Epithelial cell of proximal tubule (primary cell): ENCODE measurements at regions not wholly inside any gene's neighbourhood (a gene's known extent, or its start where the extent isn't known, plus 50 kb on each side); places are given as distances from the start of the nearest gene placed in this dataset.
"Not testable (repeated sequence)": the region's sequence is repeated elsewhere in the genome, so short reads cannot be mapped to it uniquely, and the experiment has no call there.

Experiments
- DNase-seq: peaks from one replicate; pipeline ENCODE4 v3.0.0-alpha.2; 2011; ENCODE audit warnings: low read depth
- H3K4me3 ChIP-seq: 2 replicates; pipeline ENCODE4 v1.5.1; 2011; ENCODE audit warnings: low read depth, mild to moderate bottlenecking, low read length
- TF ChIP-seq, protein P1 (sequence below): conservative IDR thresholded peaks from 2 replicates; pipeline ENCODE4 v1.5.1; 2012; ENCODE audit warnings: low read depth, mild to moderate bottlenecking, low read length

DNA sequence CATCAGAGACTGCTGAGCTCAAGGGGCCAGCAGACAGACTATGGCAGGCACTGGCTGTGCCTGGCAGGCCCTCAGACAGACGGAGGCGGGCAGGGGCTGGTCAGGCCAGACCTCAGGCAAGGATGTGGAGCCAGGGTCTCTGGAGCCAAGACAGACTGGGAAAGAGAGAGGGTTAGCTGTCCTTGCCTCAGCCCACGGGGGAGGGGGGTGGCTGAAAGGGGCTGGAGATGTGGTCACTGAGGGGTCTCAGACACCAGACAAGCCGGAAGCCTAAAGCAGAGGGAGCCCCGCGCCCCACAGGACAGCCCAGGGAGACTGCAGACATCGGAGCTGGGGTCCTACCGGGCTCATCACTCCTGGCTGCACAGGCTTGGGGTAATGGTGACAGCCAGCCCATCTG, 141.2 kb upstream of the FOXD4L5 start:
- no peak for DNase-seq
- no peak overlapping the region for H3K4me3 ChIP-seq
- TF ChIP-seq, protein P1, sequence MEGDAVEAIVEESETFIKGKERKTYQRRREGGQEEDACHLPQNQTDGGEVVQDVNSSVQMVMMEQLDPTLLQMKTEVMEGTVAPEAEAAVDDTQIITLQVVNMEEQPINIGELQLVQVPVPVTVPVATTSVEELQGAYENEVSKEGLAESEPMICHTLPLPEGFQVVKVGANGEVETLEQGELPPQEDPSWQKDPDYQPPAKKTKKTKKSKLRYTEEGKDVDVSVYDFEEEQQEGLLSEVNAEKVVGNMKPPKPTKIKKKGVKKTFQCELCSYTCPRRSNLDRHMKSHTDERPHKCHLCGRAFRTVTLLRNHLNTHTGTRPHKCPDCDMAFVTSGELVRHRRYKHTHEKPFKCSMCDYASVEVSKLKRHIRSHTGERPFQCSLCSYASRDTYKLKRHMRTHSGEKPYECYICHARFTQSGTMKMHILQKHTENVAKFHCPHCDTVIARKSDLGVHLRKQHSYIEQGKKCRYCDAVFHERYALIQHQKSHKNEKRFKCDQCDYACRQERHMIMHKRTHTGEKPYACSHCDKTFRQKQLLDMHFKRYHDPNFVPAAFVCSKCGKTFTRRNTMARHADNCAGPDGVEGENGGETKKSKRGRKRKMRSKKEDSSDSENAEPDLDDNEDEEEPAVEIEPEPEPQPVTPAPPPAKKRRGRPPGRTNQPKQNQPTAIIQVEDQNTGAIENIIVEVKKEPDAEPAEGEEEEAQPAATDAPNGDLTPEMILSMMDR = no peak

- not testable (repeated sequence) for H3K4me3 ChIP-seq, DNase-seq
These were observed 140.2 kb upstream of the FOXD4L5 start for GRCh38 chr9:65425183-65425582.

- H3K4me3 ChIP-seq, DNase-seq: not testable (repeated sequence)
These were observed 139.5 kb upstream of the FOXD4L5 start for GRCh38 chr9:65424437-65424984.

DNA sequence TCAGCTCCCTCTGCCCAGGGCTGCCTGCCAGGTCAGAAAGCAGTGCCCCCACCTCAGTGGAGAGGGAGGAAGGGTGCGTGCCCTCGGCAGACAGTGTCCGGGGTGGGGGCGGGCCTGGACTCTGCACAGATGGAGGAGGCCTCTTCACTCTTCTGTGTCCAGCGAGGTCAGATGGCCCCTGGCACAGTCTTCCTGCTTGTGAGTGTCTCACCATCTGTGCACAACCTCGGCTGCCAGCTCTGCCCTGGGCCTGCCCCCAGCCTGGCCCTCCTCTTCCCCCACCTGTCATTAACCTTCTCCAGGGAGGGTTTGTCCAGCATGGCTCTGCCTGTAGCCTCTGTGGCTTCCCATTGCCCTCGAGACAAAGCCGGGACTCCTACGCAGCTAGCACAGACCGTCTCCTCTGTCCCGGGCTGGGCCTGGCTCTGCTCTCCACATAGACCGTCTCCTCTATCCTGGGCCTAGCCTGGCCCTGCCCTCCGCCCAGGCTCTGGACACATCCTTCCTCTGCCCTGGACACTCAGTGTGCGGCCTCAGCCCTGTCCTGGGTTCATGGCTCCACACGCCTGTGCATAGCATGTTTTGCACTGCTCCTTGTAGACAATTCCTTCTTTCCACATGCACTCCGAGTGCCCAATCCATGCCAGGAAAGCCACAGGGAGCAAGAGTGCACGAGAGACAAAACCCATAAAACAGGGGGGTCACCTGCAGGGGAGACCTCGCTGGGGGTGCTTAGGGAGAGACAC, 138.9 kb upstream of the FOXD4L5 start:
- not testable (repeated sequence) for H3K4me3 ChIP-seq, DNase-seq

DNA sequence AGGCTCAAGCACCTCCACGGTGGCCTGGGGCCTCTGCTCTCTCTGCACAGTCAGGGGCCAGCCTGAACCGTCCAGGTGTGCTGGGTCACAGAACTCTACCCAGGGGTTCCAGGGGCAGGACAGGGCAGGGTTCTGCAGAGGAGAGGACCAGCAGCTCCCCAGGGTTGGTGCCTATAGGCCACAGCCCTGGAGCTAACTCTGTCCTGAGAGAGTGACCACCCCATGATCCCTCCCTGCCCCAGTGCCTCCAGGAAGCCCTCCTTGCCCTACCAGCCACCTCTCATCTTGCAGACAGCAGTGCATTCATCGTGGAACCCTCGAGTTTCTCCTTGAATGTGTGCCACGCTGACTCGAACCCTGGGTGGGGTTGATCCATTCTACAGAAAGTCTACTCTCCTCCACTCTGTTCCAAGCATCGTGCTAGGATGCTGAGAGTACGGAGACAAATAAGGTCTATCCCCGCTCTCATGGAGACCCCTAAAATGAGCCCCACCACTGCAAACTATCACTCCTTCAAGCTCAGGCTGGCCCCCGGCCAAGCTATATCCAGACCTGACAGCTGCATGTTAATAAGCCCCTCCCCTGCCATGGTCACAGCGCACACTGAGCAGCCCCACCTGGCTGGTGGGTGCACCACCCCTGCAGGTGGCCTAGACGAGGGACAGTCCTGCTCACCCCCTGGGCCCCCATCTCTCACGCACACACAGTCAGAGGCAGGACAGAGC, 138.1 kb upstream of the FOXD4L5 start:
- H3K4me3 ChIP-seq, DNase-seq: not testable (repeated sequence)

GRCh38 chr9:65421486-65421885, 136.5 kb upstream of the FOXD4L5 start:
- DNase-seq, H3K4me3 ChIP-seq: not testable (repeated sequence)

GRCh38 chr9:65420771-65421170, 135.8 kb upstream of the FOXD4L5 start:
- DNase-seq = no peak
- TF ChIP-seq, protein P1 = no peak
- H3K4me3 ChIP-seq = no peak overlapping the region

DNA sequence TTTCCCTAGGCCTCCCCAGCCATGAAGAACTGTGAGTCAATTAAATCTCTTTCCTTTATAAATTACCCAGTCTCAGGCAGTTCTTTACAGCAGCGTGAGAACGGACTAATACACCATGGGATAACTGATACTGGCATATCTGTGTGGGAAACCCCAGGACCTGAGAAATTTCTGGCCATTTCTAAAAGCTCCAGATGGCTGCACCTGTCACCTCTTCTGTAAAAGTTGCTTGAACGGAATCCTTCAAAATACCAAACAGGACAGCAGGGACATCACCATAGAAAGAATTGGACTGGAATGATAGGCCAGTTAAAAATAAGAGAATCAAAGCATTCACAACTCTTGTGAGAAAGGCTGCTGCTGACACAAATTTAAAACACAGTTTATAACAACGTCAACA, 134.0 kb upstream of the FOXD4L5 start:
- not testable (repeated sequence) for H3K4me3 ChIP-seq, DNase-seq

- not testable (repeated sequence) for H3K4me3 ChIP-seq, DNase-seq
These were observed 131.9 kb upstream of the FOXD4L5 start for GRCh38 chr9:65416948-65417347.

DNA sequence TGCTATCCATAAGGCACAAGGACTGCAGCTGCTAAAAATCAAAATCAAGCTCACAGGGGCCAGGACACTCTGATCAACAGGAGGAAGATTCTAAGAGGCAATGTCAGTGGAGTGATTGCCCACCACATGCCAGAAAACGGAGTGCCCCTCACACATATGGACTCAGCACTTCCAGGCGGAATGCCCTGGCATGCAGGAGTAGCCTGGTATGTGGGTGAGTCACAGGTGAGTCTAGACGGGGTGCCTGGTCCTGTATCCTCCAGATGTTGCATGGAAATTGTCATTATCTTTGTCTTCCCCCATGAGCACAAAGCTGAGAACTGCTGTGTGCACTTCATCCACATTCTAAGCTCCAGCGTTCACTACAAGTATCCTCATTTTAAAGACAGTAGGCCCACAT, 129.2 kb upstream of the FOXD4L5 start:
- not testable (repeated sequence) for DNase-seq, H3K4me3 ChIP-seq

DNA sequence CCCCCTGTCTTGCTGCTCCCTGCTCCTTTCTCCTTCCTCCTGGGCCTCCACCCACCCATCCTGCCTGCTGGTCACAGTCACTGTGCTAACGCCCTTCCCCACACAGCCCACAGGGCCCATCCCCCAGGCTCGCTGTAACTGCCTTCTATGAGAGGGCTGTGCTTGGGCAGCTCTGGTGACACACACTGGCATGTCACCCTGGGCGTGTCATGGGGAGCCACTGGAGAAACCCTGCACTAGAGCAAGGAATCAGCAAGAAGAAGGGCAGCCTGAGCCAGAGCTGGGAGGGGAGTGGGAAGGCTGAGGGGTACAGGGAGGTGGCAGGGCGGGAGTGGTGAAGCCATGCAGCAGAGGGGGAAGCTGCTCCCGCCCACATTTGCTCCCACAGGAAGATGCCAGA, 128.4 kb upstream of the FOXD4L5 start:
- not testable (repeated sequence) for H3K4me3 ChIP-seq, DNase-seq

- no peak overlapping the region for H3K4me3 ChIP-seq
- TF ChIP-seq, protein P1 = no peak
- DNase-seq = no peak
These were observed 126.9 kb upstream of the FOXD4L5 start for GRCh38 chr9:65411901-65412300.
